HepG2 (cell line): ENCODE measurements at regions not wholly inside any gene's neighbourhood (a gene's known extent, or its start where the extent isn't known, plus 50 kb on each side); places are given as distances from the start of the nearest gene placed in this dataset.

Experiments used
- ATAC-seq: fragments of 200-7000 bp; cut with Tn5 transposase; 3 replicates; pipeline ENCODE4 v1.9.1; 2020; ENCODE audit warnings: mild to moderate bottlenecking, moderate library complexity
- BruUV-seq: library from RNA; stranded (reverse); fragments of 400-500 nt; replicated peaks from 2 replicates; lab custom pipeline; 2021; lab: Mats Ljungman, UMichigan
- CTCF ChIA-PET: fragments of 300-600 bp; formaldehyde crosslinking; extraction: SDS; loops from one replicate; lab custom pipeline; 2021; ENCODE audit warnings: low total read pairs, inconsistent platforms, low intra/inter-chr PET ratio; lab: Yijun Ruan, JAX
- POLR2A ChIA-PET: fragments of 350-600 bp; sonication (Branson Sonifier 250); formaldehyde crosslinking; loops from one replicate; lab custom pipeline; 2020; ENCODE audit warnings: antibody characterized with exemption, inconsistent platforms; lab: Yijun Ruan, JAX
- DNase-seq: peaks from one replicate; pipeline ENCODE4 v3.0.0-alpha.2; 2015; ENCODE audit warnings: low spot score
- FAIRE-seq: peaks from 3 replicates; lab custom pipeline; 2011; peaks lifted over from hg19 to GRCh38; lab: Jason Lieb, UNC
- H2AFZ ChIP-seq: one replicate; pipeline ENCODE4 v1.6.1; 2011; ENCODE audit warnings: low read length, inconsistent platforms
- H3K27ac ChIP-seq: fragments of 300-600 bp; 3 replicates; pipeline ENCODE4 v1.8.0; 2011; ENCODE audit warnings: mixed run types, mild to moderate bottlenecking, mixed read lengths, low read length, inconsistent platforms; ENCODE audit not compliant: insufficient read depth; ENCODE audit errors: extremely low read length
- H3K27me3 ChIP-seq, 2 experiments: fragments of 200-600 bp in 1 of 2; 2 replicates in 1 of 2; 3 replicates in 1 of 2; pipeline versions ENCODE4 v1.6.0 to v1.8.0; 2011; ENCODE audit warnings: low read length in 2 of 2, mild to moderate bottlenecking in 2 of 2, moderate library complexity in 2 of 2, inconsistent platforms in 1 of 2; ENCODE audit not compliant: insufficient read depth in 2 of 2, control insufficient read depth in 1 of 2
- H3K36me3 ChIP-seq, 2 experiments: fragments of 200-600 bp in 1 of 2; replicated peaks in 1 of 2; 2 replicates in 1 of 2; 3 replicates in 1 of 2; pipeline versions ENCODE4 v1.5.1 to v1.8.0; 2011; ENCODE audit warnings: low read length in 2 of 2, inconsistent platforms in 1 of 2; ENCODE audit not compliant: insufficient read depth in 2 of 2, control insufficient read depth in 1 of 2
- H3K4me1 ChIP-seq: 2 replicates; pipeline ENCODE4 v1.5.1; 2012; ENCODE audit warnings: low read length, inconsistent platforms; ENCODE audit not compliant: insufficient read depth
- H3K4me2 ChIP-seq: 2 replicates; pipeline ENCODE4 v1.6.0; 2011; ENCODE audit warnings: low read depth, low read length, inconsistent platforms
- H3K4me3 ChIP-seq, 3 experiments: fragments of 200-600 bp in 1 of 3; sonication (generic), shearing (Covaris generic) in 1 of 3; replicated peaks in 1 of 3; 2 replicates each; pipeline ENCODE4 v1.5.1; 2011 to 2016; ENCODE audit warnings: low read length in 3 of 3, inconsistent platforms in 2 of 3, low read depth in 2 of 3, mild to moderate bottlenecking in 2 of 3, control low read depth in 1 of 3, mixed read lengths in 1 of 3; ENCODE audit not compliant: insufficient read depth in 1 of 3
- H3K79me2 ChIP-seq: one replicate; pipeline ENCODE4 v1.6.1; 2011; ENCODE audit warnings: low read length, inconsistent platforms; ENCODE audit not compliant: insufficient read depth
- H3K9ac ChIP-seq: 2 replicates; pipeline ENCODE4 v1.6.0; 2011; ENCODE audit warnings: mild to moderate bottlenecking, low read depth, low read length, inconsistent platforms; ENCODE audit not compliant: insufficient read depth
- H3K9me3 ChIP-seq: 2 replicates; pipeline ENCODE4 v1.5.1; 2012; ENCODE audit warnings: mild to moderate bottlenecking, low read length
- H4K20me1 ChIP-seq: 2 replicates; pipeline ENCODE4 v1.6.0; 2011; ENCODE audit warnings: inconsistent platforms, mild to moderate bottlenecking, low read length, moderate library complexity; ENCODE audit not compliant: insufficient read depth
- CCDC6 ChIP-seq: sonication (generic); formaldehyde crosslinking; IDR thresholded peaks from 2 replicates; pipeline ENCODE4 v1.8.1; 2022; ENCODE audit warnings: mild to moderate bottlenecking, missing genetic modification reagents, moderate library complexity
- CERS6 ChIP-seq: sonication (generic); formaldehyde crosslinking; IDR thresholded peaks from 2 replicates; pipeline ENCODE4 v1.5.0; 2020; ENCODE audit warnings: missing genetic modification reagents
- ETS1 ChIP-seq: sonication (generic); formaldehyde crosslinking; IDR thresholded peaks from 2 replicates; pipeline ENCODE4 v1.4.0; 2020; ENCODE audit warnings: missing genetic modification reagents
- GMEB1 ChIP-seq: sonication (generic); formaldehyde crosslinking; IDR thresholded peaks from 2 replicates; pipeline ENCODE4 v1.5.1; 2020; ENCODE audit warnings: missing genetic modification reagents, mild to moderate bottlenecking, borderline replicate concordance
- KLF13 ChIP-seq: sonication (generic); formaldehyde crosslinking; IDR thresholded peaks from 2 replicates; pipeline ENCODE4 v1.4.0; 2020; ENCODE audit warnings: mild to moderate bottlenecking, missing genetic modification reagents
- MAFF ChIP-seq: IDR thresholded peaks from 2 replicates; pipeline ENCODE4 v1.6.1; 2011; ENCODE audit warnings: low read depth, low read length, improper control_type of control experiment
- MBD4 ChIP-seq: IDR thresholded peaks from 2 replicates; pipeline ENCODE4 v1.6.1; 2012; ENCODE audit warnings: low read length, inconsistent platforms, borderline replicate concordance
- NBN ChIP-seq: fragments of 450-650 bp; conservative IDR thresholded peaks from 2 replicates; pipeline ENCODE4 v1.6.1; 2017
- SNAPC5 ChIP-seq: sonication (generic); formaldehyde crosslinking; IDR thresholded peaks from 2 replicates; pipeline ENCODE4 v1.8.1; 2023; ENCODE audit warnings: mild to moderate bottlenecking, missing genetic modification reagents, borderline replicate concordance
- UBTF ChIP-seq: sonication (generic); formaldehyde crosslinking; IDR thresholded peaks from 2 replicates; pipeline ENCODE4 v1.4.0; 2020; ENCODE audit warnings: mild to moderate bottlenecking, missing genetic modification reagents
- ZMAT3 ChIP-seq: sonication (generic); formaldehyde crosslinking; conservative IDR thresholded peaks from 2 replicates; pipeline ENCODE4 v1.7.0; 2021; ENCODE audit warnings: missing genetic modification reagents
- ZNF12 ChIP-seq: sonication (generic); formaldehyde crosslinking; IDR thresholded peaks from 2 replicates; pipeline ENCODE4 v1.5.0; 2020; ENCODE audit warnings: missing genetic modification reagents
- ZNF451 ChIP-seq: sonication (generic); formaldehyde crosslinking; IDR thresholded peaks from 2 replicates; pipeline ENCODE4 v1.5.0; 2020; ENCODE audit warnings: mild to moderate bottlenecking, missing genetic modification reagents
- WGBS: methylation state at CpG from one replicate; pipeline ENCODE4 v1.1.6; 2017; ENCODE audit warnings: low lambda C conversion rate; 5-methylcytosine and 5-hydroxymethylcytosine counted together
- in situ Hi-C: cut with HindIII; loops from 2 replicates; pipeline ENCODE4 v1.10.0; 2017; ENCODE audit warnings: low pct_unique_long_range_greater_than_20kb; ENCODE audit not compliant: extremely low pct_ligation_motif_present
- intact Hi-C: fragments of 100-400 bp; cut with micrococcal nuclease; formaldehyde crosslinking; loops from one replicate; pipeline ENCODE4 v1.10.0; 2022; ENCODE audit not compliant: unreplicated experiment
- TF ChIP-seq, protein P1 (sequence below): sonication (generic); formaldehyde crosslinking; IDR thresholded peaks from 2 replicates; pipeline ENCODE4 v1.8.0; 2022; ENCODE audit warnings: low read depth, missing genetic modification reagents
- TF ChIP-seq, protein P2 (sequence below): sonication (generic); formaldehyde crosslinking; IDR thresholded peaks from 2 replicates; pipeline ENCODE4 v1.5.0; 2020; ENCODE audit warnings: missing genetic modification reagents
- TF ChIP-seq, protein P3 (sequence below): IDR thresholded peaks from 2 replicates; pipeline ENCODE4 v1.6.1; 2016; ENCODE audit warnings: mild to moderate bottlenecking

DNA sequence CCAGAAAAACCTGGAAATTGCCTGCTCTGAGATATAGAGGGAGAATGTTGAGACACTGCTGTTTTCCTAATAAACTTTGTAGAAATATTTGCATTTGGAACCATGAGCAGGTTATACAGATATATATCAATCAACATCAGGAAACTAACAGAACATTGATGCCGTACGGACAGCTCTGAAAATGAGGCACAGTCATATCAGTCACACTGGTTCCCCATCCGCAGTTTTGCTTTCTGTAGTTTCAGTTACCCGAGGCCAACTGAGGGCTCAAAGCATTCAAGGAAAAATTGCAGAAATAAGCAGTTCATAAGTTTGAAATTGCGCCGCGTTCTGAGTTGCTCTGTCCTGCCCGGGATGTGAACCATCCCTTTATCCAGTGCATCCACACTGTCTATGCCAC, 137.9 kb downstream of the KLF6 start:
- H3K9ac ChIP-seq = no peak overlapping the region
- CTCF ChIA-PET = no interaction called here
- intact Hi-C loops (no loop called here), in situ Hi-C loops (no loop called here)
- peaks cover 0 to 26% of the 10 kb centered on the region in 2 experiments; a peak in 3 of 5 replicates for H3K27me3 ChIP-seq
- H3K4me3 ChIP-seq = no peak overlapping the region
- POLR2A ChIA-PET = no interaction called here
- FAIRE-seq (no peak), DNase-seq (no peak), ATAC-seq (no peak)
- no TSS peak for BruUV-seq
- no peak overlapping the region for H2AFZ ChIP-seq
- H3K27ac ChIP-seq = no peak overlapping the region
- H3K36me3 ChIP-seq = no peaks in the 10 kb centered on the region
- no peaks in the 10 kb centered on the region for H3K79me2 ChIP-seq
- H3K4me1 ChIP-seq = no peaks in the 10 kb centered on the region
- WGBS = 46% methylated on average over 8 of the region's 8 CpGs
- no peak overlapping the region for H3K4me2 ChIP-seq
- no peaks in the 10 kb centered on the region for H4K20me1 ChIP-seq
- no peaks in the 10 kb centered on the region for H3K9me3 ChIP-seq
- TF ChIP-seq CERS6 (CRISPR knock-in tag) = no peak
- no peak for TF ChIP-seq ZMAT3 (CRISPR knock-in tag)
- no peak for TF ChIP-seq MAFF
- TF ChIP-seq NBN = no peak
- TF ChIP-seq UBTF (CRISPR knock-in tag) = no peak
- TF ChIP-seq MBD4 = no peak
- TF ChIP-seq ETS1 (CRISPR knock-in tag) = no peak
- TF ChIP-seq, protein P1, sequence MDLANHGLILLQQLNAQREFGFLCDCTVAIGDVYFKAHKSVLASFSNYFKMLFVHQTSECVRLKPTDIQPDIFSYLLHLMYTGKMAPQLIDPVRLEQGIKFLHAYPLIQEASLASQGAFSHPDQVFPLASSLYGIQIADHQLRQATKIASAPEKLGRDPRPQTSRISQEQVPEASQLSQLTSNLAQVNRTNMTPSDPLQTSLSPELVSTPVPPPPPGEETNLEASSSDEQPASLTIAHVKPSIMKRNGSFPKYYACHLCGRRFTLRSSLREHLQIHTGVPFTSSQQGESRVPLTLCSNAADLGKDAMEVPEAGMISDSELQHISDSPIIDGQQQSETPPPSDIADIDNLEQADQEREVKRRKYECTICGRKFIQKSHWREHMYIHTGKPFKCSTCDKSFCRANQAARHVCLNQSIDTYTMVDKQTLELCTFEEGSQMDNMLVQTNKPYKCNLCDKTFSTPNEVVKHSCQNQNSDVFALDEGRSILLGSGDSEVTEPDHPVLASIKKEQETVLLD = no peak
- no peak for TF ChIP-seq ZNF451 (CRISPR knock-in tag)
- no peak for TF ChIP-seq ZNF12 (CRISPR knock-in tag)
- TF ChIP-seq, protein P2, sequence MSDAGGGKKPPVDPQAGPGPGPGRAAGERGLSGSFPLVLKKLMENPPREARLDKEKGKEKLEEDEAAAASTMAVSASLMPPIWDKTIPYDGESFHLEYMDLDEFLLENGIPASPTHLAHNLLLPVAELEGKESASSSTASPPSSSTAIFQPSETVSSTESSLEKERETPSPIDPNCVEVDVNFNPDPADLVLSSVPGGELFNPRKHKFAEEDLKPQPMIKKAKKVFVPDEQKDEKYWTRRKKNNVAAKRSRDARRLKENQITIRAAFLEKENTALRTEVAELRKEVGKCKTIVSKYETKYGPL (CRISPR knock-in tag) = no peak
- TF ChIP-seq KLF13 (CRISPR knock-in tag) = no peak
- TF ChIP-seq, protein P3, sequence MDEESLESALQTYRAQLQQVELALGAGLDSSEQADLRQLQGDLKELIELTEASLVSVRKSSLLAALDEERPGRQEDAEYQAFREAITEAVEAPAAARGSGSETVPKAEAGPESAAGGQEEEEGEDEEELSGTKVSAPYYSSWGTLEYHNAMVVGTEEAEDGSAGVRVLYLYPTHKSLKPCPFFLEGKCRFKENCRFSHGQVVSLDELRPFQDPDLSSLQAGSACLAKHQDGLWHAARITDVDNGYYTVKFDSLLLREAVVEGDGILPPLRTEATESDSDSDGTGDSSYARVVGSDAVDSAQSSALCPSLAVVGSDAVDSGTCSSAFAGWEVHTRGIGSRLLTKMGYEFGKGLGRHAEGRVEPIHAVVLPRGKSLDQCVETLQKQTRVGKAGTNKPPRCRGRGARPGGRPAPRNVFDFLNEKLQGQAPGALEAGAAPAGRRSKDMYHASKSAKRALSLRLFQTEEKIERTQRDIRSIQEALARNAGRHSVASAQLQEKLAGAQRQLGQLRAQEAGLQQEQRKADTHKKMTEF (CRISPR knock-in tag) = no peak
- TF ChIP-seq GMEB1 (CRISPR knock-in tag) = no peak
- TF ChIP-seq CCDC6 (CRISPR knock-in tag) = no peak
- TF ChIP-seq SNAPC5 (CRISPR knock-in tag) = no peak
